ENCODE measurements at regions not wholly inside any gene's neighbourhood (a gene's known extent, or its start where the extent isn't known, plus 50 kb on each side); places are given as distances from the start of the nearest gene placed in this dataset.
"Not testable (repeated sequence)": the region's sequence is repeated elsewhere in the genome, so short reads cannot be mapped to it uniquely, and the experiment has no call there.

DNA sequence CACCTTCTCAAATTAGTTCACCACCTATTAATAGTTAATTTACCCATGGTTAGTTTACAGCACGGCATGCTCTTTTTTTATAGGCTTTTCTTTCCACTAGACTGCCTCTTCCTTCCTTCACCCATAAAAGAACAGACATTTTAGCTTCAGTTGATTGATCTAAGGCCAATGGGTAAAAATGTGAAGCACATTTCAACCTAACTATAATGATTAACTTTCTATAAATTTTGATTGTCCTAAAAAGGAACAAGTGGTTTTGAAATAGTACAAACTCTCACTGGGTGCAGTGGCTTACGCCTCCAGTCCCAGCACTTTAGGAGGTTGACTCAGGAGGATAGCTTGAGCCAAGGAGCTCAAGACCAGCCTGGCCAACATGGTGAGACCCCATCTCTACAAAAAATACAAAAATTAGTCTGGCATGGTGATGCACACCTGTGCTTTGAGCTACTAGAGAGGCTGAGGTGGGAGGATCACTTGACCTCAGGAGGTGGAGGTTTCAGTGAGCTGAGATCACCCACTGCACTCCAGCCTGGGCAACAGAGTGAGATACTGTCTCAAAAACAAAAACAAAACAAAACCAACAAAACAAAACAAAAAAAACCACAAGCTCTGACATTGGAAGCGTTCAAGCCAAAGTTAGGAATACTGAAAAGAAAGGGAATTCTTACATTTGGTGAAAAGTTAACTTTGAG, 89.9 kb upstream of the FAT1 start:
- H3K27ac ChIP-seq = no peak overlapping the region

GRCh38 chr4:186814535-186815070, 90.9 kb upstream of the FAT1 start:
- no peak overlapping the region for H3K27ac ChIP-seq
- no peak for DNase-seq (ENCODE audit: low read depth, low spot score)

More for the DNA sequence above, 89.9 kb upstream of the FAT1 start:
- no peak for DNase-seq (ENCODE audit: low read depth, low spot score)

DNA sequence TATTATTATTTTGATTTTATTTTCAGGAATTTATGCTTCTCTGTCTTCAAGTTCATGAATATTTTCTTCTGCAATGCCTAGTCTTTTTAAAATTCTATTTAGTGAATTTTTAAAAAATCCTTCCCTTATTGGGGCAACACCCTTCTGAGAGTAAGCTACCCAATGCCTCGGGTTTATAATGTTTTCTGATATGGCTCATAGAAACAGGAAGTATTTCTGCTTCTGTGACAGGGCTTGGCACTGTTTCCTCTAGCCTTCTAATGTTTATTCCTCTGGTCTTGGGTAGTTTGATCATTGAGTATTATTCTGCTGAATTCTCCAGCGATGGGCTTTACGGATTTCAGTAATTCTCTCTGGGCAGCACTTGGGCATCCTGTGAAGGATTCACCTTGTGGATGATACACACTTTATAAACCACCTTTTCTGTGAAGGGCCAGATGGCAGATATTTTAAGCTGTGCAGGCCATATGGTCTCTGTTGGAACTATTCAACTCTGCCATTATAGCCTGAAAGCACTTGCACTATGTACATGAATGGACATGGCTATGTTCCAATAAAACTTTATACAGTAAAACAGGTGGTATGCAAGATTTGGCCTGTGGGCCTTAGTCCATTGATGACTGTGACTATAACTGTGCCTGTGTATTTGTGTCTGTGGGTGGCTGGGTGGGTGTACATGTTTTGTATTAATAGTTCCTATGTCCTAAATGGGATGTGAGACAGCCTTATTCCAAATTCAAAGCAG, 95.9 kb upstream of the FAT1 start:
- H3K27ac ChIP-seq = no peak overlapping the region
- DNase-seq (ENCODE audit: low read depth, low spot score) = no peak

- no peak for DNase-seq (ENCODE audit: low read depth, low spot score)
- no peak overlapping the region for H3K27ac ChIP-seq
Observed at GRCh38 chr4:186820391-186820891, 96.8 kb upstream of the FAT1 start.

DNA sequence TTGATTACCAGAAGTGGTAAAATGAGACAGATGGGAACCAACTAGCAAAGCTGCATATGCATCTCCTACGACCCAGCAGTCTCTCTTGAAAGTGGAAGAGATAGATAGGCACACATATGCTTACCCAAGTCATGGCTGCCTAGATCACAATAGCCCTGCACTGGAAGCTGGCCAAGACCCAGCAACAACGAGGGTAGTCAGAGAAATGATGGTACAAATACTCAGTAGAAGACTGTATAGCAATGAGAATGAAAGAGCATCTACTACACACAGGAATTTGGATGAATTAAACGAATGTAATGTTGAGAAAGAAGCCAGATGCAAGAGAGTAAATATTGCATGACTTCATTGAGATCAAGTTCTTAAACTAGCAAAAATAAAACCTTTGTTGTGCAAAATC, 100.3 kb upstream of the FAT1 start:
- no peak for DNase-seq (ENCODE audit: low read depth, low spot score)
- H3K27ac ChIP-seq = no peak overlapping the region

- no peak overlapping the region for H3K27ac ChIP-seq
- no peak for DNase-seq (ENCODE audit: low read depth, low spot score)
Observed at GRCh38 chr4:186825069-186825468, 101.4 kb upstream of the FAT1 start.

GRCh38 chr4:186826006-186826405, 102.3 kb upstream of the FAT1 start:
- H3K27ac ChIP-seq = no peak overlapping the region
- no peak for DNase-seq (ENCODE audit: low read depth, low spot score)

DNA sequence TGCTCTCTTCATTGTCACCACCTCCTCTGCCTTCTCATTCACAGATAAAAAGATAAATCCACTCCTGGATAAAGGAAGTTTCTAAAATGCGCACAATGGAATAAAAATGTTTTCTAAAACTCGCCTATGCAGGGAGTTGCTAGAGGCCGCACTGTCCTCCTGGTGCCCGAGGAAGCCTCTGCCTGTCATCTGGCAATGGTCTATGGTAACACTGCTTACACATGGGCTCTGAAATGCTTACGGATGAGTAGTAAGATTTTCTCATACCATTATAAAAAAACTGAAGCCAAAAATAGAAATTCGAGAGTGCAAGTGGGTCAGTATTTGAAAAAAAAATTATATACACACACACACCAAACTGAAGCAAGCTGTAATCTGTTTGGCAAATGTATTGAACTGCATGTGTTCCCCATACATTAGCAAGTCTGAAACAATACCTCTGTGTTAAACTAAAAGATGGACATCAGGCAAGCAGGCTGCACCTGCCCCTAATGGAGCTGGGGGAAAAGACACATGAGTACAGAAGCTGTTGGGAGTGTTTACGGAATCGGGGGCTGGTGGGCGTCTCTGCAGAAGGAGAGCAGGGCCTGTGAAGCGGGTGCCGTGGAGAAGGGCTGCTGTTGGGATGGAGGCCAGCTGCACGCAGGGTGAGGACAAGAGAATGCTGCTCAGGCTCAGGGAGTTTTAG, 103.3 kb upstream of the FAT1 start:
- DNase-seq (ENCODE audit: low read depth, low spot score) = no peak
- H3K27ac ChIP-seq = no peak overlapping the region

DNA sequence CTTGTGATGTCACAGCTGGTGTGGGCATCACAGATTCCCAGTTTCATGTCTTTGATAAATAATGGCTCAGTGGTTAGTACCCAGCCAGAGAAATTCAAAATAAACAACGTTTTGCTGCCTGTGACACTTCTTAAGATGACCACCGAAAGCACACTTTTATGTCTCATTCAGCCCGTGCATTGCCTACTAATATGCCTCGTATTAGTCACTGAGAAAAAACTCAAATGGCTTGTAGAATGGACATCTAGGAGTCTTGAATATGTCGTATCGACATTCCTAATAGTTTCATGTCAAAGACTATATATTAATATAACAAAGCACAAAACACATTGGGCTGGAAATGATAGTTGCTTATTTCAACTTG, 103.9 kb upstream of the FAT1 start:
- no peak overlapping the region for H3K27ac ChIP-seq
- DNase-seq (ENCODE audit: low read depth, low spot score) = no peak

- DNase-seq (ENCODE audit: low read depth, low spot score) = no peak
- H3K27ac ChIP-seq = no peak overlapping the region
Observed at GRCh38 chr4:186829097-186829496, 105.4 kb upstream of the FAT1 start.

GRCh38 chr4:186829740-186830449, 106.2 kb upstream of the FAT1 start:
- H3K27ac ChIP-seq = no peak overlapping the region
- no peak for DNase-seq (ENCODE audit: low read depth, low spot score)

DNA sequence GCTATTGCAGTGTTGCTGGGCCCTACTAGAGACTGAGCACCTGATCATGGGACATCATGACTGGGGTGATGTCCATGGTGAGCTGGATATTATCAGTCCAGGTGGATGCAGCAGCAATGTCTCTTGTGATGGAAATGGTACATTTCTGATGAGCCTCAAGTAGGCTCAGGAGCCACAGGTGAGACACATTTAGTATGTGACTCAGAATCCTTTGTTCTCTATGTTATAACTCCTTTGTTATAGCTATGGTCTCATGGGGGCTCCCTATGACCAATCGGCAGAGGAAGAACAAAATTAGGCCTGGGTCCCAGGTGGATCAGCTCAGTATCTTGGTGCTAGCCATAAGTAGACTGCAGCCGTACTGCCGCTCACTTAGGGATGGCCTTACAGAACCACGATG, 107.9 kb upstream of the FAT1 start:
- no peak for DNase-seq (ENCODE audit: low read depth, low spot score)
- no peak overlapping the region for H3K27ac ChIP-seq

GRCh38 chr4:186832906-186833305, 109.2 kb upstream of the FAT1 start:
- no peak overlapping the region for H3K27ac ChIP-seq
- no peak for DNase-seq (ENCODE audit: low read depth, low spot score)

DNA sequence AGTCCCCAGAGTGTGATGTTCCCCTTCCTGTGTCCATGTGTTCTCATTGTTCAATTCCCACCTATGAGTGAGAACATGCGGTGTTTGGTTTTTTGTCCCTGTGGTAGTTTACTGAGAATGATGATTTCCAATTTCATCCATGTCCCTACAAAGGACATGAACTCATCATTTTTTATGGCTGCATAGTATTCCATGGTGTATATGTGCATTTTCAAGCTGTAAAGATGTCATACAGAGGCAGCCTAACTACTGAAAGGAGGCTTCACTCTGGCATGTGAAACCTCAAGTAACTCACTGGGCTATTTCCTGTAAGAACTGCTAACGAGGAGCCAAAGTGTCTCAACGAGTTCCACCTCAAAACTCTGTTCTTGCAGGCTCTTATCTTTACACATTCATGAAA, 113.8 kb upstream of the FAT1 start:
- DNase-seq (ENCODE audit: low read depth, low spot score); H3K27ac ChIP-seq: not testable (repeated sequence)

- no peak for DNase-seq (ENCODE audit: low read depth, low spot score)
- H3K27ac ChIP-seq = no peak overlapping the region
Observed at GRCh38 chr4:186838295-186838694, 114.6 kb upstream of the FAT1 start.

DNA sequence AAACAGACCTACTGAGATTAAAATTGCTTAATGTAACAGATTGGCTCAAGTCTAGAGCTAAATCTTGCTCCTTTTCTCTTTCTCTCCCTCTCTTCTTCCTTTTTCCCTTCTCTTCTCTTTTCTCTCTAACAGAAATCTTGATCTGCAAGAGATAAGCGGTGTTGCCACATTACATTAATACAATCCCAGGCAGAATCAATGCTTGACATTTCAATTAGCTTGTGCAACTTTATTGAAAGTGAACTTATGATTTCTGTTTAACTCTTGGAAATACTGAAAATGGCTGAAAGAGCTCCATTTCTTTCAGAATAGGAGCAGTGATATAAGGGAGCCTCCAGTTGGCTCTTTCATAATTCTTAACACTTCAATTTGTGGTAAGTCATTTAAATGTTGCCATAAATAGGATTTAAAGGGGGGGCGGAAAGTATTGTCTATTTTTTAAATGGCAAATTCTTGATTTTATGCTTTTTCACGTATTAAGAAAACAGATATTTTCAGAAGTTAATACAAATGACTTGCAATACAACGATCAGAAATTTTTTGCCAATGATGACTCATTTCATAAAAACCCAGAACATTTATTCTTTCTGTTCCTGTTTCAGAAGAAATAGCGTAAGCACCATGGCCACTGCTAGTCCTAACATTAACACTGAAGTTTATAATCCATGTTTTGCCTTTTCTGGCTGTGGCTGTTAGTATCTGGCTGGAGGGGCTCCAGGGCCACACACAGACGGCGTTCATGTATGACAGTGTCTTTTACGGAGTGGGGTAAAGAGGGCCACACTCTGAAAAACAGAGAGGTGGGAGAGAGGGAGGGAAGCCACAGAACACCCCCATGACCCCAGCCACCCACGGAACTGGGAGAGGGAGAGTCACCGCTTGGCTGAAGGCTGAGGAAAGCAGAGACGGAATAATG, 115.7 kb upstream of the FAT1 start:
- DNase-seq (ENCODE audit: low read depth, low spot score) = no peak
- H3K27ac ChIP-seq = no peak overlapping the region

- DNase-seq (ENCODE audit: low read depth, low spot score) = no peak
- no peak overlapping the region for H3K27ac ChIP-seq
Observed at GRCh38 chr4:186840222-186840701, 116.6 kb upstream of the FAT1 start.

DNA sequence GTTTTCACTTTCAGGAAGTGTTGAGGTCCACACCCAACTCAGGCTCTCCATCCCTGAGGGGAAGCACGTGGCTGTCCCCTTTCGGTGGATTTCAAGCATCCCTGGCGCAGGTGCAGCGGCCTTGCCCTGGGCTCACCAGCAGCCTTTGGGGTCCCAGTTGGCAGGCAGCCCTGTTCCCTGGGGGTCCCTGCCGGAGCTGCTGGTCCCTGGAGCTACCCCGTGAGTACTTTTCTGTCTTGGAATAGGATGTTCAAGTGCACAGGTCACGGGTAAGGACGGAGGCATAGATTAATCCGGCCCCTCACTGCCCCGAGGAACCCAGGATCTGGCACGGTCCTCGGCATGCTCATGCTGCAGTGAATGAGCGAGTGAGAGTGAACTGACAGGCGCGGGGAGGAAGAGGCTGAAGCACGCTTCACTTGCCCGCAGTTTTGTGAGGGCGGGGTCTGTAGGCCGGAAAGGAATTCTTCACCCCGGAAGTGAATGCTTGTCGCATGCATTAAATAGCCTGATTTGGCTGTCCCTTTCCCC, 117.2 kb upstream of the FAT1 start:
- no peak overlapping the region for H3K27ac ChIP-seq
- DNase-seq (ENCODE audit: low read depth, low spot score) = no peak
